ENCODE measurements at regions not wholly inside any gene's neighbourhood (a gene's known extent, or its start where the extent isn't known, plus 50 kb on each side); places are given as distances from the start of the nearest gene placed in this dataset.

GRCh38 chr11:110808248-110808647, 96.0 kb upstream of the ARHGAP20 start:
- TF ChIP-seq CTCF (IDR thresholded peaks at IDR 0.05), result no peak
- Histone ChIP-seq H3K9me3 (no peaks in the 10 kb centered on the region), H3K4me3 (no peak overlapping the region), H3K27me3 (no peaks in the 10 kb centered on the region), H3K27ac (no peak overlapping the region), H3K4me1 (no peaks in the 10 kb centered on the region), H3K36me3 (no peaks in the 10 kb centered on the region)
- DNase-seq (ENCODE audit: low spot score), result no peak

GRCh38 chr11:110807801-110808200, 95.6 kb upstream of the ARHGAP20 start:
- H3K9me3 ChIP-seq, result no peaks in the 10 kb centered on the region
- no peak for DNase-seq (ENCODE audit: low spot score)
- H3K36me3 ChIP-seq, result no peaks in the 10 kb centered on the region
- no peak for TF ChIP-seq CTCF (IDR thresholded peaks at IDR 0.05)
- no peak overlapping the region for H3K4me3 ChIP-seq
- no peak overlapping the region for H3K27ac ChIP-seq
- no peaks in the 10 kb centered on the region for H3K4me1 ChIP-seq
- no peaks in the 10 kb centered on the region for H3K27me3 ChIP-seq

- Histone ChIP-seq H3K4me3 (no peak overlapping the region), H3K27ac (no peak overlapping the region), H3K4me1 (no peaks in the 10 kb centered on the region), H3K27me3 (no peaks in the 10 kb centered on the region), H3K9me3 (no peaks in the 10 kb centered on the region), H3K36me3 (no peaks in the 10 kb centered on the region)
- no peak for DNase-seq (ENCODE audit: low spot score)
- TF ChIP-seq CTCF (IDR thresholded peaks at IDR 0.05), result no peak
Measured at GRCh38 chr11:110805756-110806155, 93.5 kb upstream of the ARHGAP20 start.

GRCh38 chr11:110802162-110802561, 89.9 kb upstream of the ARHGAP20 start:
- no peaks in the 10 kb centered on the region for H3K27me3 ChIP-seq
- TF ChIP-seq CTCF (IDR thresholded peaks at IDR 0.05), result no peak
- no peak for DNase-seq (ENCODE audit: low spot score)
- H3K36me3 ChIP-seq, result no peaks in the 10 kb centered on the region
- H3K9me3 ChIP-seq, result no peaks in the 10 kb centered on the region
- no peak overlapping the region for H3K4me3 ChIP-seq
- H3K4me1 ChIP-seq, result no peaks in the 10 kb centered on the region
- H3K27ac ChIP-seq, result no peak overlapping the region

DNA sequence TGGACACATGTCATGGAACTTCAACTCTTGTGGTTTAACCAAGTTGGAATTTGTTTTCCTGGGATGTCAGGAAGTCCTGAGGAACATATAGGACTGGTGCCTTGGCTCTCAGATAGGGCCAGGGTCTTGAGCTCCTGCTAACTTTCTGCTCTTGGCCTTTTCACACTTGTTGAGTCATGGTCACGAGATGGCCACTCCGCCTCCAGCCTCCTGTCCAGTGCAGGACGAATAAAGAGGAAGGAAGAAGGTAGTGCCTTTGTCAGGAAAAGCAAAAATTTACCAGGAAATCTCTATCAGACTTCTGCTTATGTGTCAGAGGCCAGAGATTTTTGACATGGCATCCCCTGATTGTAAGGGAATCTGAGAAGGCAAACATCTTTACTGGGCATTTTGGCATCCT, 89.1 kb upstream of the ARHGAP20 start:
- Histone ChIP-seq H3K27me3 (no peaks in the 10 kb centered on the region), H3K27ac (no peak overlapping the region), H3K36me3 (no peaks in the 10 kb centered on the region), H3K4me1 (no peaks in the 10 kb centered on the region), H3K9me3 (no peaks in the 10 kb centered on the region), H3K4me3 (no peak overlapping the region)
- no peak for TF ChIP-seq CTCF (IDR thresholded peaks at IDR 0.05)
- DNase-seq (ENCODE audit: low spot score), result no peak

DNA sequence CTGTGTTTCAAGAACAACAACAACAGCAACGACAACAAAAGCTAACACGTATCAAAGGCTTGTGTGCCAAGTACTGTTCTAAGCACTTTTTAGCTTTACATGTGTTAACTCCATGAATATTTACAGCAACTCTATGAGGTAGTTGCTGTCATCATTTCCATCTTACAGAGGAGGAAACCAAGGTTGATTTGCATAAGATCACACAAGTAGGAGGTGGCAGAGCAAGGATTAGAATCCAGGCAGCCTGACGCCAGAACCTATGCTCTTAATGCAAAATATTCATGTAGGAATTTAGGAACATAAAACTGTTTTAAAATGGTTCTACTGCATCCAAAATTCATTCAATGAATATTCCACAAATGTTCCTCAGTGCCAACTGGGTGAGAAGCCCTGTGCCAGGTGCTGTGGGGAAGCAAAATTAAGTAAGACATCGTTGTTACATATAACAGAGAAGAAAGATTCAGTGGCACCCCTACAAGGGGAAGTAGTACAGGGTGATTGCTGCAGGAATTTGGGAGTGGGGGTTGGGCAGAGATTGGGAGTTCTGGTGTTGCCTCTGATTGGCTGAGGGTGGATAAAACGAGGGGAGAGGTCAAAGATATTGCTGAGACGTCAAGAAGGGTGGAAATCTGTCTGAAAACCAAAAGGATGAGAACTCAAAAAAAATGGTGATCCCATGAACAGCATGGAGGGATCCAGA, 86.1 kb upstream of the ARHGAP20 start:
- H3K36me3 ChIP-seq, result no peaks in the 10 kb centered on the region
- no peak overlapping the region for H3K27ac ChIP-seq
- no peak for DNase-seq (ENCODE audit: low spot score)
- no peaks in the 10 kb centered on the region for H3K9me3 ChIP-seq
- no peak for TF ChIP-seq CTCF (IDR thresholded peaks at IDR 0.05)
- no peaks in the 10 kb centered on the region for H3K27me3 ChIP-seq
- no peaks in the 10 kb centered on the region for H3K4me1 ChIP-seq
- no peak overlapping the region for H3K4me3 ChIP-seq

All from right atrium auricular region (tissue), 2 donors.